H1 (cell line): ENCODE measurements at regions not wholly inside any gene's neighbourhood (a gene's known extent, or its start where the extent isn't known, plus 50 kb on each side); places are given as distances from the start of the nearest gene placed in this dataset.

ENCODE experiments used
- CTCF ChIA-PET: fragments of 300-600 bp; sonication (Branson Sonifier 250); formaldehyde crosslinking; loops from one replicate; lab custom pipeline; 2021; ENCODE audit not compliant: partially characterized antibody; lab: Charles Lee
- POLR2A ChIA-PET: fragments of 300-600 bp; sonication (Branson Sonifier 250); formaldehyde crosslinking; loops from one replicate; lab custom pipeline; 2021; ENCODE audit warnings: inconsistent platforms; ENCODE audit not compliant: partially characterized antibody; lab: Charles Lee
- DNase-seq, 2 experiments: peaks; one replicate each; pipeline versions ENCODE4 v3.0.0 to v3.0.0-alpha.2; 2010 to 2022; ENCODE audit warnings: low spot score in 2 of 2, low read depth in 1 of 2, mixed read lengths in 1 of 2
- FAIRE-seq: peaks from 2 replicates; lab custom pipeline; 2011; peaks lifted over from hg19 to GRCh38; lab: Jason Lieb, UNC
- H2AFZ ChIP-seq: 2 replicates; pipeline ENCODE4 v1.8.1; 2012; ENCODE audit warnings: low read length, inconsistent platforms
- H2AK5ac ChIP-seq: 2 replicates; pipeline ENCODE4 v1.6.1; 2013; ENCODE audit warnings: low read depth, low read length
- H2BK120ac ChIP-seq: replicated peaks from 2 replicates; pipeline ENCODE3; 2013; ENCODE audit warnings: low read depth, low read length, inconsistent platforms
- H2BK12ac ChIP-seq: 2 replicates; pipeline ENCODE4 v1.6.1; 2013; ENCODE audit warnings: low read depth, low read length
- H2BK15ac ChIP-seq: 2 replicates; pipeline ENCODE4 v1.6.1; 2013; ENCODE audit warnings: low read length
- H2BK20ac ChIP-seq: 2 replicates; pipeline ENCODE4 v1.6.1; 2013; ENCODE audit warnings: low read length
- H2BK5ac ChIP-seq: 2 replicates; pipeline ENCODE4 v1.6.1; 2013; ENCODE audit warnings: low read depth, low read length
- H3K14ac ChIP-seq: 2 replicates; pipeline ENCODE4 v1.6.1; 2013; ENCODE audit warnings: inconsistent platforms; ENCODE audit not compliant: insufficient read length
- H3K18ac ChIP-seq: 2 replicates; pipeline ENCODE4 v1.6.1; 2013; ENCODE audit warnings: low read length; ENCODE audit errors: extremely low read depth
- H3K23ac ChIP-seq: 2 replicates; pipeline ENCODE4 v1.6.1; 2013; ENCODE audit warnings: inconsistent platforms; ENCODE audit not compliant: insufficient read length
- H3K23me2 ChIP-seq: 2 replicates; pipeline ENCODE4 v1.6.1; 2013; ENCODE audit warnings: low read depth, low read length
- H3K27ac ChIP-seq: 2 replicates; pipeline ENCODE4 v1.6.1; 2011; ENCODE audit warnings: low read depth, low read length, inconsistent platforms
- H3K27me3 ChIP-seq, 4 experiments: replicated peaks in 1 of 4; 1 replicate in 1 of 4; 2 replicates in 3 of 4; pipeline versions ENCODE4 v1.6.1 to v1.8.1; 2011 to 2013; ENCODE audit warnings: low read length in 3 of 4, mild to moderate bottlenecking in 3 of 4, inconsistent platforms in 2 of 4, mixed read lengths in 2 of 4, moderate library complexity in 1 of 4; ENCODE audit not compliant: control insufficient read depth in 3 of 4, insufficient read depth in 3 of 4; ENCODE audit errors: extremely low read depth in 1 of 4
- H3K36me3 ChIP-seq, 4 experiments: 2 replicates each; pipeline versions ENCODE4 v1.6.1 to v1.8.1; 2011 to 2013; ENCODE audit warnings: mild to moderate bottlenecking in 4 of 4, low read length in 3 of 4, moderate library complexity in 2 of 4, control low read depth in 1 of 4, inconsistent platforms in 1 of 4; ENCODE audit not compliant: insufficient read depth in 4 of 4, control insufficient read depth in 2 of 4
- H3K4ac ChIP-seq: replicated peaks from 2 replicates; pipeline ENCODE3; 2013; ENCODE audit warnings: low read length, low read depth, mixed read lengths, inconsistent platforms; ENCODE audit not compliant: insufficient read length
- H3K4me1 ChIP-seq, 4 experiments: replicated peaks in 1 of 4; 1 replicate in 1 of 4; 2 replicates in 3 of 4; pipeline versions ENCODE4 v1.6.1 to v1.8.1; 2011 to 2013; ENCODE audit warnings: low read length in 3 of 4, inconsistent platforms in 2 of 4, mixed read lengths in 1 of 4; ENCODE audit not compliant: insufficient read depth in 4 of 4, control insufficient read depth in 3 of 4
- H3K4me2 ChIP-seq, 2 experiments: 2 replicates each; pipeline versions ENCODE4 v1.6.1 to v1.8.1; 2011 to 2013; ENCODE audit warnings: low read depth in 2 of 2, low read length in 2 of 2, control low read depth in 1 of 2, inconsistent platforms in 1 of 2, mild to moderate bottlenecking in 1 of 2; ENCODE audit not compliant: insufficient read depth in 1 of 2
- H3K4me3 ChIP-seq, 4 experiments: fragments of 200-600, 300-600 bp in 1 of 4; sonication (generic), shearing (Covaris generic), sonication (Bioruptor Twin) in 1 of 4; 2 replicates each; pipeline versions ENCODE4 v1.5.1 to v1.8.1; 2011 to 2016; ENCODE audit warnings: low read length in 4 of 4, low read depth in 3 of 4, control low read depth in 2 of 4, inconsistent platforms in 2 of 4, mild to moderate bottlenecking in 2 of 4, mixed read lengths in 1 of 4, moderate library complexity in 1 of 4; ENCODE audit not compliant: insufficient read depth in 2 of 4; ENCODE audit errors: extremely low read depth in 1 of 4
- H3K56ac ChIP-seq: replicated peaks from 2 replicates; pipeline ENCODE3; 2013; ENCODE audit warnings: low read depth, mild to moderate bottlenecking, mixed read lengths, low read length, inconsistent platforms; ENCODE audit not compliant: insufficient read length
- H3K79me1 ChIP-seq: 2 replicates; pipeline ENCODE4 v1.6.1; 2013; ENCODE audit warnings: low read depth, low read length, control low read depth
- H3K79me2 ChIP-seq, 2 experiments: 2 replicates each; pipeline versions ENCODE4 v1.6.1 to v1.8.1; 2012 to 2013; ENCODE audit warnings: low read length in 2 of 2, mild to moderate bottlenecking in 2 of 2, inconsistent platforms in 1 of 2; ENCODE audit not compliant: insufficient read depth in 2 of 2, control insufficient read depth in 1 of 2
- H3K9ac ChIP-seq, 4 experiments: replicated peaks in 1 of 4; 1 replicate in 1 of 4; 2 replicates in 3 of 4; pipeline versions ENCODE4 v1.6.1 to v1.8.1; 2011 to 2013; ENCODE audit warnings: low read depth in 3 of 4, low read length in 3 of 4, control low read depth in 2 of 4, mild to moderate bottlenecking in 2 of 4, moderate library complexity in 2 of 4, inconsistent platforms in 1 of 4; ENCODE audit errors: extremely low read depth in 1 of 4
- H3K9me3 ChIP-seq, 2 experiments: 2 replicates each; pipeline versions ENCODE4 v1.6.1 to v1.8.1; 2012 to 2013; ENCODE audit warnings: mild to moderate bottlenecking in 2 of 2, moderate library complexity in 2 of 2, control low read depth in 1 of 2, inconsistent platforms in 1 of 2, low read depth in 1 of 2, low read length in 1 of 2, mixed read lengths in 1 of 2; ENCODE audit not compliant: insufficient read depth in 2 of 2
- H4K20me1 ChIP-seq, 2 experiments: replicated peaks in 1 of 2; 2 replicates each; pipeline versions ENCODE3 to v1.8.1; 2011 to 2013; ENCODE audit warnings: inconsistent platforms in 2 of 2, low read length in 2 of 2, mild to moderate bottlenecking in 1 of 2; ENCODE audit not compliant: insufficient read depth in 2 of 2, control insufficient read depth in 1 of 2
- H4K5ac ChIP-seq: 2 replicates; pipeline ENCODE4 v1.6.1; 2013; ENCODE audit warnings: low read length, low read depth, mixed read lengths, inconsistent platforms; ENCODE audit not compliant: insufficient read length
- H4K8ac ChIP-seq: 2 replicates; pipeline ENCODE4 v1.8.0; 2013; ENCODE audit warnings: mild to moderate bottlenecking, moderate library complexity, low read length, inconsistent platforms; ENCODE audit not compliant: insufficient read depth; ENCODE audit errors: extremely low read depth
- H4K91ac ChIP-seq: replicated peaks from 2 replicates; pipeline ENCODE3; 2013; ENCODE audit warnings: low read length, mixed read lengths, inconsistent platforms; ENCODE audit not compliant: insufficient read length
- BRCA1 ChIP-seq: IDR thresholded peaks from 2 replicates; pipeline ENCODE4 v1.6.1; 2012; ENCODE audit warnings: low read depth, low read length, improper control_type of control experiment
- CBX5 ChIP-seq: fragments of 300-800, 300-1000 bp; sonication (generic); IDR thresholded peaks from 2 replicates; pipeline ENCODE4 v1.7.1; 2016; ENCODE audit warnings: antibody characterized with exemption, low read length, low read depth
- CEBPB ChIP-seq: IDR thresholded peaks from 2 replicates; pipeline ENCODE4 v1.6.1; 2012; ENCODE audit warnings: low read depth, low read length
- CHD1 ChIP-seq: IDR thresholded peaks from 2 replicates; pipeline ENCODE4 v1.6.1; 2012; ENCODE audit warnings: low read depth, low read length, improper control_type of control experiment
- FOSL1 ChIP-seq: IDR thresholded peaks from 2 replicates; pipeline ENCODE4 v1.6.1; 2011; ENCODE audit warnings: mild to moderate bottlenecking, low read depth, low read length, moderate library complexity; ENCODE audit not compliant: insufficient read depth
- GTF2F1 ChIP-seq: IDR thresholded peaks from 2 replicates; pipeline ENCODE4 v1.6.1; 2012; ENCODE audit warnings: low read depth, low read length, improper control_type of control experiment, borderline replicate concordance
- JUND ChIP-seq: IDR thresholded peaks from 2 replicates; pipeline ENCODE4 v1.6.1; 2011; ENCODE audit warnings: mild to moderate bottlenecking, improper control_type of control experiment, low read length
- KDM4A ChIP-seq: IDR thresholded peaks from one replicate; pipeline ENCODE4 v1.7.1; 2012; ENCODE audit warnings: low read depth, mild to moderate bottlenecking, moderate library complexity, low read length, inconsistent platforms; ENCODE audit not compliant: severe bottlenecking
- MAX ChIP-seq: IDR thresholded peaks from 2 replicates; pipeline ENCODE4 v1.6.1; 2012; ENCODE audit warnings: inconsistent platforms
- NANOG ChIP-seq: IDR thresholded peaks from 2 replicates; pipeline ENCODE4 v1.6.1; 2011; ENCODE audit warnings: low read length, low read depth, mild to moderate bottlenecking, inconsistent platforms; ENCODE audit not compliant: insufficient read depth, poor library complexity, severe bottlenecking
- RAD21 ChIP-seq, 2 experiments: IDR thresholded peaks in 1 of 2; conservative IDR thresholded peaks in 1 of 2; 2 replicates each; pipeline ENCODE4 v1.6.1; 2011; ENCODE audit warnings: low read depth in 2 of 2, low read length in 2 of 2, improper control_type of control experiment in 1 of 2, inconsistent platforms in 1 of 2, mild to moderate bottlenecking in 1 of 2, moderate library complexity in 1 of 2
- RBBP5 ChIP-seq: IDR thresholded peaks from 2 replicates; pipeline ENCODE4 v1.7.1; 2012; ENCODE audit warnings: low read depth, mild to moderate bottlenecking, inconsistent platforms, low read length, moderate library complexity, borderline replicate concordance
- TBP ChIP-seq: IDR thresholded peaks from 2 replicates; pipeline ENCODE4 v1.6.1; 2011; ENCODE audit warnings: low read depth, low read length, improper control_type of control experiment
- WGBS, 2 experiments: shearing (Covaris generic) in 1 of 2; methylation state at CpG; one replicate each; pipeline versions ENCODE4 v1.1.6 to v1.1.7; 2013 to 2015; ENCODE audit warnings: low lambda C conversion rate in 2 of 2, mixed read lengths in 2 of 2, inconsistent platforms in 1 of 2, low coverage in 1 of 2, missing lambda C conversion rate in 1 of 2; ENCODE audit not compliant: insufficient replicate concordance in 2 of 2, insufficient coverage in 1 of 2, insufficient read length in 1 of 2; ENCODE audit errors: extremely low coverage in 1 of 2, missing lambda C conversion rate in 1 of 2; 5-methylcytosine and 5-hydroxymethylcytosine counted together

GRCh38 chr11:15909937-15910598 is 446.3 kb downstream of the SOX6 start:
- no peak overlapping the region for H3K9ac ChIP-seq
- ChIA-PET POLR2A (no interaction called here), CTCF (interaction anchor here (0.6 to 1.3 kb wide), 2 partner anchors 72 to 78 kb away, joined by 3 to 4 read pairs; no protein-coding TSS in a partner anchor)
- H4K91ac ChIP-seq = no peak overlapping the region
- H3K27me3 ChIP-seq = no peaks in the 10 kb centered on the region; a peak in 1 of 7 replicates
- no peaks in the 10 kb centered on the region for H3K9me3 ChIP-seq
- H3K14ac ChIP-seq = no peak overlapping the region
- no peak overlapping the region for H2BK15ac ChIP-seq
- no peak overlapping the region for H2AFZ ChIP-seq
- H3K27ac ChIP-seq = no peak overlapping the region
- FAIRE-seq (no peak), DNase-seq (no peak)
- no peak overlapping the region for H4K8ac ChIP-seq
- peaks cover 11% of the 10 kb centered on the region; the same call in 1 of the 2 replicates for H3K23me2 ChIP-seq
- H2AK5ac ChIP-seq = no peak overlapping the region
- no peak overlapping the region for H2BK20ac ChIP-seq
- H2BK120ac ChIP-seq = no peak overlapping the region
- no peak overlapping the region for H3K56ac ChIP-seq
- no peak overlapping the region for H2BK12ac ChIP-seq
- no peak overlapping the region for H3K4ac ChIP-seq
- no peak overlapping the region for H2BK5ac ChIP-seq
- H3K4me1 ChIP-seq = no peaks in the 10 kb centered on the region; a peak in 1 of 7 replicates
- no peak overlapping the region for H3K18ac ChIP-seq
- no peak overlapping the region for H3K23ac ChIP-seq
- WGBS, 2 experiments = 88% methylated on average over 11 of the region's 11 CpGs; no CpG with 5 or more reads in 1 of the 2 experiments
- H3K4me2 ChIP-seq = no peak overlapping the region
- H4K20me1 ChIP-seq = peaks cover 0 to 9% of the 10 kb centered on the region in 2 experiments
- H3K4me3 ChIP-seq = no peak overlapping the region
- H3K79me2 ChIP-seq = no peaks in the 10 kb centered on the region
- no peaks in the 10 kb centered on the region for H3K36me3 ChIP-seq
- H4K5ac ChIP-seq = no peak overlapping the region
- no peaks in the 10 kb centered on the region; the same call in 1 of the 2 replicates for H3K79me1 ChIP-seq
- no peak for TF ChIP-seq CHD1
- TF ChIP-seq KDM4A = no peak
- TF ChIP-seq TBP = no peak
- no peak for TF ChIP-seq CBX5
- no peak for TF ChIP-seq RBBP5
- TF ChIP-seq MAX = no peak
- TF ChIP-seq GTF2F1 = no peak
- no peak for TF ChIP-seq RAD21 (IDR thresholded peaks at IDR 0.05 in 1 of 2, conservative IDR thresholded peaks at IDR 0.05 in 1 of 2; ENCODE audit: low read depth in 2 of 2, low read length in 2 of 2)
- TF ChIP-seq CEBPB = no peak
- no peak for TF ChIP-seq JUND
- TF ChIP-seq BRCA1 = no peak
- no peak for TF ChIP-seq FOSL1
- TF ChIP-seq NANOG = no peak
